Rectal smooth muscle tissue (tissue), 1 donor: ENCODE measurements at regions not wholly inside any gene's neighbourhood (a gene's known extent, or its start where the extent isn't known, plus 50 kb on each side); places are given as distances from the start of the nearest gene placed in this dataset.

Experiments
- H3K27ac ChIP-seq: one replicate; pipeline ENCODE4 v1.7.0; 2013; ENCODE audit warnings: low read depth, low read length, inconsistent platforms
- H3K27me3 ChIP-seq: one replicate; pipeline ENCODE4 v1.7.0; 2013; ENCODE audit warnings: low read length; ENCODE audit not compliant: control insufficient read depth, insufficient read depth
- H3K36me3 ChIP-seq: one replicate; pipeline ENCODE4 v1.7.0; 2013; ENCODE audit warnings: low read length; ENCODE audit not compliant: control insufficient read depth, insufficient read depth
- H3K4me1 ChIP-seq: one replicate; pipeline ENCODE4 v1.7.0; 2013; ENCODE audit warnings: low read length; ENCODE audit not compliant: control insufficient read depth, insufficient read depth
- H3K4me3 ChIP-seq: one replicate; pipeline ENCODE4 v1.7.0; 2013; ENCODE audit warnings: low read length
- H3K9ac ChIP-seq: one replicate; pipeline ENCODE4 v1.7.0; 2013; ENCODE audit warnings: low read length

- Histone ChIP-seq H3K36me3 (no peaks in the 10 kb centered on the region), H3K4me1 (peaks cover 17% of the 10 kb centered on the region), H3K27me3 (no peaks in the 10 kb centered on the region), H3K4me3 (no peak overlapping the region), H3K9ac (no peak overlapping the region), H3K27ac (peak overlapping the region; percentile 32)
Observed at GRCh38 chr7:136656516-136656915, 211.9 kb upstream of the CHRM2 start.

- Histone ChIP-seq H3K9ac (no peak overlapping the region), H3K4me3 (no peak overlapping the region), H3K27me3 (no peaks in the 10 kb centered on the region), H3K36me3 (no peaks in the 10 kb centered on the region), H3K27ac (no peak overlapping the region), H3K4me1 (peaks cover 17% of the 10 kb centered on the region)
Observed at GRCh38 chr7:136655414-136655813, 213.0 kb upstream of the CHRM2 start.

GRCh38 chr7:136654406-136654805, 214.0 kb upstream of the CHRM2 start:
- Histone ChIP-seq H3K4me1 (peaks cover 17% of the 10 kb centered on the region), H3K36me3 (no peaks in the 10 kb centered on the region), H3K9ac (no peak overlapping the region), H3K27me3 (no peaks in the 10 kb centered on the region), H3K4me3 (no peak overlapping the region), H3K27ac (no peak overlapping the region)

GRCh38 chr7:136652635-136653370, 215.6 kb upstream of the CHRM2 start:
- H3K4me3 ChIP-seq: no peak overlapping the region
- H3K9ac ChIP-seq: no peak overlapping the region
- no peaks in the 10 kb centered on the region for H3K27me3 ChIP-seq
- H3K36me3 ChIP-seq: no peaks in the 10 kb centered on the region
- H3K4me1 ChIP-seq: peaks cover 16% of the 10 kb centered on the region
- H3K27ac ChIP-seq: no peak overlapping the region

GRCh38 chr7:136640977-136641376, 227.5 kb upstream of the CHRM2 start:
- Histone ChIP-seq H3K4me3 (no peak overlapping the region), H3K36me3 (no peaks in the 10 kb centered on the region), H3K9ac (no peak overlapping the region), H3K27ac (no peak overlapping the region), H3K4me1 (no peaks in the 10 kb centered on the region), H3K27me3 (no peaks in the 10 kb centered on the region)

- Histone ChIP-seq H3K9ac (no peak overlapping the region), H3K27ac (no peak overlapping the region), H3K4me1 (no peaks in the 10 kb centered on the region), H3K27me3 (no peaks in the 10 kb centered on the region), H3K36me3 (no peaks in the 10 kb centered on the region), H3K4me3 (no peak overlapping the region)
Observed at GRCh38 chr7:136637813-136638212, 230.6 kb upstream of the CHRM2 start.

- Histone ChIP-seq H3K27me3 (no peaks in the 10 kb centered on the region), H3K36me3 (no peaks in the 10 kb centered on the region), H3K4me1 (no peaks in the 10 kb centered on the region), H3K27ac (no peak overlapping the region), H3K4me3 (no peak overlapping the region), H3K9ac (no peak overlapping the region)
Observed at GRCh38 chr7:136635751-136636150, 232.7 kb upstream of the CHRM2 start.

- Histone ChIP-seq H3K4me1 (peaks cover 4% of the 10 kb centered on the region), H3K9ac (no peak overlapping the region), H3K27ac (no peak overlapping the region), H3K4me3 (no peak overlapping the region), H3K36me3 (no peaks in the 10 kb centered on the region), H3K27me3 (no peaks in the 10 kb centered on the region)
Observed at GRCh38 chr7:136618818-136619217, 249.6 kb upstream of the CHRM2 start.

- H3K9ac ChIP-seq: no peak overlapping the region
- no peaks in the 10 kb centered on the region for H3K36me3 ChIP-seq
- no peak overlapping the region for H3K4me3 ChIP-seq
- H3K27ac ChIP-seq: no peak overlapping the region
- no peaks in the 10 kb centered on the region for H3K27me3 ChIP-seq
- H3K4me1 ChIP-seq: peaks cover 4% of the 10 kb centered on the region
Observed at GRCh38 chr7:136617176-136617575, 251.3 kb upstream of the CHRM2 start.

GRCh38 chr7:136605532-136606329, 262.7 kb upstream of the CHRM2 start:
- Histone ChIP-seq H3K27me3 (no peaks in the 10 kb centered on the region), H3K4me1 (no peaks in the 10 kb centered on the region), H3K36me3 (no peaks in the 10 kb centered on the region), H3K9ac (no peak overlapping the region), H3K27ac (no peak overlapping the region), H3K4me3 (no peak overlapping the region)

- no peaks in the 10 kb centered on the region for H3K27me3 ChIP-seq
- H3K27ac ChIP-seq: no peak overlapping the region
- H3K36me3 ChIP-seq: no peaks in the 10 kb centered on the region
- no peak overlapping the region for H3K9ac ChIP-seq
- H3K4me1 ChIP-seq: no peaks in the 10 kb centered on the region
- no peak overlapping the region for H3K4me3 ChIP-seq
Observed at GRCh38 chr7:136601772-136602171, 266.7 kb upstream of the CHRM2 start.

GRCh38 chr7:136600475-136600874, 268.0 kb upstream of the CHRM2 start:
- Histone ChIP-seq H3K4me1 (peaks cover 4% of the 10 kb centered on the region), H3K36me3 (no peaks in the 10 kb centered on the region), H3K27me3 (no peaks in the 10 kb centered on the region), H3K27ac (no peak overlapping the region), H3K9ac (no peak overlapping the region), H3K4me3 (no peak overlapping the region)

GRCh38 chr7:136594739-136595144, 273.7 kb upstream of the CHRM2 start:
- Histone ChIP-seq H3K4me3 (no peak overlapping the region), H3K27me3 (no peaks in the 10 kb centered on the region), H3K27ac (peak overlapping the region; percentile 53), H3K4me1 (peaks cover 13% of the 10 kb centered on the region), H3K36me3 (no peaks in the 10 kb centered on the region), H3K9ac (no peak overlapping the region)
